Suprapubic skin (tissue), 3 donors: ENCODE measurements at regions not wholly inside any gene's neighbourhood (a gene's known extent, or its start where the extent isn't known, plus 50 kb on each side); places are given as distances from the start of the nearest gene placed in this dataset.

ENCODE experiments used
- EP300 ChIP-seq: sonication (generic); formaldehyde crosslinking; IDR thresholded peaks from one replicate; pipeline ENCODE4 v1.6.1; 2017; ENCODE audit warnings: antibody characterized with exemption
- POLR2A ChIP-seq, 2 donors: fragments of 450-650 bp; IDR thresholded peaks; one replicate each; pipeline ENCODE4 v1.6.1; 2017; ENCODE audit warnings: antibody characterized with exemption in 2 of 2, mild to moderate bottlenecking in 2 of 2, moderate library complexity in 2 of 2
- TF ChIP-seq, protein P1 (sequence below), 2 donors: fragments of 200-600 bp in 1 of 2; fragments of 450-650 bp in 1 of 2; sonication (generic) in 1 of 2; IDR thresholded peaks; one replicate each; pipeline ENCODE4 v1.5.1; 2016 to 2019; ENCODE audit warnings: antibody characterized with exemption in 2 of 2, mild to moderate bottlenecking in 1 of 2, moderate library complexity in 1 of 2

DNA sequence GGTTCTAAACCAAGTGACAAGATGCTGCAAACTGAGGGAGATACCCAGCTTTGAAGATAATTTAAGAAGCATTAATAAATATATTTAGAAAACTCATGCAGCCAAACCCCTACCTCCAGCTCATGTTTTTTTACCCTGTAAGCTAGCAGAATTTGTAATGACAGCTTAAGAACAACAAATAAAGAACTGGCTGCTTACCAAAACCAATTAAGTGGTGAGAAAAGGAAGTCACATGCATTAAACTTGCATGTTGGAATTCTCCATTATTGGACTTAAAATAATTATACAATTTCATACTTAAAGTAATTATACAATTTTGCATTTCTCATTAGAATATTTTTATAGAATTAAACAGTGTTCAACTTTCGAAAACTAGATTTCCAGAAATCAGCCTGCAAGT is 75.6 kb upstream of the CNIH3 start:
- TF ChIP-seq, protein P1, sequence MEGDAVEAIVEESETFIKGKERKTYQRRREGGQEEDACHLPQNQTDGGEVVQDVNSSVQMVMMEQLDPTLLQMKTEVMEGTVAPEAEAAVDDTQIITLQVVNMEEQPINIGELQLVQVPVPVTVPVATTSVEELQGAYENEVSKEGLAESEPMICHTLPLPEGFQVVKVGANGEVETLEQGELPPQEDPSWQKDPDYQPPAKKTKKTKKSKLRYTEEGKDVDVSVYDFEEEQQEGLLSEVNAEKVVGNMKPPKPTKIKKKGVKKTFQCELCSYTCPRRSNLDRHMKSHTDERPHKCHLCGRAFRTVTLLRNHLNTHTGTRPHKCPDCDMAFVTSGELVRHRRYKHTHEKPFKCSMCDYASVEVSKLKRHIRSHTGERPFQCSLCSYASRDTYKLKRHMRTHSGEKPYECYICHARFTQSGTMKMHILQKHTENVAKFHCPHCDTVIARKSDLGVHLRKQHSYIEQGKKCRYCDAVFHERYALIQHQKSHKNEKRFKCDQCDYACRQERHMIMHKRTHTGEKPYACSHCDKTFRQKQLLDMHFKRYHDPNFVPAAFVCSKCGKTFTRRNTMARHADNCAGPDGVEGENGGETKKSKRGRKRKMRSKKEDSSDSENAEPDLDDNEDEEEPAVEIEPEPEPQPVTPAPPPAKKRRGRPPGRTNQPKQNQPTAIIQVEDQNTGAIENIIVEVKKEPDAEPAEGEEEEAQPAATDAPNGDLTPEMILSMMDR (IDR thresholded peaks at IDR 0.05): no peak
- TF ChIP-seq POLR2A (IDR thresholded peaks at IDR 0.05) (no peak), EP300 (no peak)
